Trophoblast cell (in vitro differentiated cells and primary cell): ENCODE measurements at regions not wholly inside any gene's neighbourhood (a gene's known extent, or its start where the extent isn't known, plus 50 kb on each side); places are given as distances from the start of the nearest gene placed in this dataset.
"Not testable (repeated sequence)": the region's sequence is repeated elsewhere in the genome, so short reads cannot be mapped to it uniquely, and the experiment has no call there.

Experiments used
- DNase-seq, 2 donors: peaks; one replicate each; pipeline ENCODE4 v3.0.0-alpha.2; 2016
- H2AFZ ChIP-seq: 2 replicates; pipeline ENCODE4 v1.6.1; 2013; ENCODE audit warnings: low read length, moderate library complexity, mild to moderate bottlenecking; ENCODE audit not compliant: insufficient read depth, poor library complexity
- H2AK5ac ChIP-seq: 2 replicates; pipeline ENCODE4 v1.6.1; 2013; ENCODE audit warnings: mild to moderate bottlenecking, low read length
- H2BK120ac ChIP-seq: 2 replicates; pipeline ENCODE4 v1.6.1; 2013; ENCODE audit warnings: low read length, mild to moderate bottlenecking, moderate library complexity; ENCODE audit not compliant: insufficient read depth, poor library complexity
- H2BK12ac ChIP-seq: 2 replicates; pipeline ENCODE4 v1.6.1; 2013; ENCODE audit warnings: mild to moderate bottlenecking, low read length, moderate library complexity
- H2BK5ac ChIP-seq: 2 replicates; pipeline ENCODE4 v1.6.1; 2013; ENCODE audit warnings: low read length, low read depth, moderate library complexity, mild to moderate bottlenecking; ENCODE audit not compliant: poor library complexity
- H3K14ac ChIP-seq: 2 replicates; pipeline ENCODE4 v1.6.1; 2013; ENCODE audit warnings: mild to moderate bottlenecking, low read length
- H3K18ac ChIP-seq: 2 replicates; pipeline ENCODE4 v1.6.1; 2013; ENCODE audit warnings: mild to moderate bottlenecking, low read length
- H3K23ac ChIP-seq: 2 replicates; pipeline ENCODE4 v1.6.1; 2013; ENCODE audit warnings: low read length
- H3K27ac ChIP-seq: 2 replicates; pipeline ENCODE4 v1.5.1; 2013; ENCODE audit warnings: low read depth, mild to moderate bottlenecking, inconsistent platforms, low read length, moderate library complexity
- H3K27me3 ChIP-seq: 2 replicates; pipeline ENCODE4 v1.6.1; 2013; ENCODE audit warnings: inconsistent platforms, mild to moderate bottlenecking, low read length, moderate library complexity; ENCODE audit not compliant: insufficient read depth
- H3K36me3 ChIP-seq, 2 experiments: 1 replicate in 1 of 2; 2 replicates in 1 of 2; pipeline ENCODE4 v1.6.1; 2013; ENCODE audit warnings: low read length in 2 of 2, mild to moderate bottlenecking in 2 of 2, moderate library complexity in 1 of 2; ENCODE audit not compliant: insufficient read depth in 2 of 2, control insufficient read depth in 1 of 2
- H3K4ac ChIP-seq: 2 replicates; pipeline ENCODE4 v1.6.1; 2013; ENCODE audit warnings: low read depth, mild to moderate bottlenecking, low read length, moderate library complexity
- H3K4me1 ChIP-seq, 2 experiments: 1 replicate in 1 of 2; 2 replicates in 1 of 2; pipeline ENCODE4 v1.6.1; 2013; ENCODE audit warnings: low read length in 2 of 2, mild to moderate bottlenecking in 2 of 2, moderate library complexity in 1 of 2; ENCODE audit not compliant: insufficient read depth in 2 of 2, control insufficient read depth in 1 of 2
- H3K4me2 ChIP-seq: 2 replicates; pipeline ENCODE4 v1.6.1; 2013; ENCODE audit warnings: inconsistent platforms, mild to moderate bottlenecking, low read length, moderate library complexity
- H3K4me3 ChIP-seq: 2 replicates; pipeline ENCODE4 v1.5.1; 2013; ENCODE audit warnings: mild to moderate bottlenecking, low read depth, low read length, inconsistent platforms
- H3K79me1 ChIP-seq: one replicate; pipeline ENCODE4 v1.6.1; 2013; ENCODE audit warnings: low read length
- H3K79me2 ChIP-seq: 2 replicates; pipeline ENCODE4 v1.6.1; 2013; ENCODE audit warnings: low read length, mild to moderate bottlenecking; ENCODE audit not compliant: control insufficient read depth, insufficient read depth, poor library complexity
- H3K9ac ChIP-seq: 2 replicates; pipeline ENCODE4 v1.6.1; 2013; ENCODE audit warnings: mild to moderate bottlenecking, low read length
- H3K9me3 ChIP-seq: 2 replicates; pipeline ENCODE4 v1.6.1; 2013; ENCODE audit warnings: low read depth, mild to moderate bottlenecking, control low read depth, inconsistent platforms, low read length; ENCODE audit not compliant: insufficient read depth
- H4K12ac ChIP-seq: 2 replicates; pipeline ENCODE4 v1.6.1; 2013; ENCODE audit warnings: low read depth, mild to moderate bottlenecking, low read length, moderate library complexity
- H4K8ac ChIP-seq: 2 replicates; pipeline ENCODE4 v1.6.1; 2013; ENCODE audit warnings: low read depth, mild to moderate bottlenecking, low read length, moderate library complexity
- H4K91ac ChIP-seq: one replicate; pipeline ENCODE4 v1.6.1; 2013; ENCODE audit warnings: low read depth, mild to moderate bottlenecking, low read length, moderate library complexity
- WGBS: extraction: QIAGEN DNeasy Blood & Tissue Kit; methylation state at CpG from one replicate; pipeline ENCODE4 v1.1.7; 2013; ENCODE audit warnings: missing lambda C conversion rate; ENCODE audit not compliant: insufficient read length, insufficient coverage; ENCODE audit errors: extremely low coverage; 5-methylcytosine and 5-hydroxymethylcytosine counted together

DNA sequence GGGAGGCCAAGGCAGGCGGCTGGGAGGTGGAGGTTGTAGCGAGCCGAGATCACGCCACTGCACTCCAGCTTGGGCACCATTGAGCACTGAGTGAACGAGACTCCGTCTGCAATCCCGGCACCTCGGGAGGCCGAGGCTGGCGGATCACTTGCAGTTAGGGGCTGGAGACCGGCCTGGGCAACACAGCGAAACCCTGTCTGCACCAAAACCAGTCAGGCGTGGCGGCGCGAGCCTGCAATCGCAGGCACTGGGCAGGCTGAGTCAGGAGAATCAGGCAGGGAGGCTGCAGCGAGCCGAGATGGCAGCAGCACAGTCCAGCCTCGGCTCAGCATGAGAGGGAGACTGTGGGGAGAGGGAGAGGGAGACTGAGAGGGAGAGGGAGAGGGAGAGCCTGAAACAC, 126.0 kb upstream of the PTPRG start:
- not testable (repeated sequence) for H3K4me2 ChIP-seq, H2AFZ ChIP-seq, H3K9me3 ChIP-seq, H3K14ac ChIP-seq, H3K4ac ChIP-seq, H3K18ac ChIP-seq, H3K4me1 ChIP-seq, H3K4me3 ChIP-seq, H3K79me1 ChIP-seq, H3K9ac ChIP-seq, H4K12ac ChIP-seq, H3K27me3 ChIP-seq, DNase-seq, H3K36me3 ChIP-seq, H3K27ac ChIP-seq, H2BK12ac ChIP-seq, H4K8ac ChIP-seq, H3K79me2 ChIP-seq, H3K23ac ChIP-seq, H2AK5ac ChIP-seq, H2BK5ac ChIP-seq, H4K91ac ChIP-seq, H2BK120ac ChIP-seq
- no CpG with 5 or more reads among the region's 20 CpGs for WGBS

DNA sequence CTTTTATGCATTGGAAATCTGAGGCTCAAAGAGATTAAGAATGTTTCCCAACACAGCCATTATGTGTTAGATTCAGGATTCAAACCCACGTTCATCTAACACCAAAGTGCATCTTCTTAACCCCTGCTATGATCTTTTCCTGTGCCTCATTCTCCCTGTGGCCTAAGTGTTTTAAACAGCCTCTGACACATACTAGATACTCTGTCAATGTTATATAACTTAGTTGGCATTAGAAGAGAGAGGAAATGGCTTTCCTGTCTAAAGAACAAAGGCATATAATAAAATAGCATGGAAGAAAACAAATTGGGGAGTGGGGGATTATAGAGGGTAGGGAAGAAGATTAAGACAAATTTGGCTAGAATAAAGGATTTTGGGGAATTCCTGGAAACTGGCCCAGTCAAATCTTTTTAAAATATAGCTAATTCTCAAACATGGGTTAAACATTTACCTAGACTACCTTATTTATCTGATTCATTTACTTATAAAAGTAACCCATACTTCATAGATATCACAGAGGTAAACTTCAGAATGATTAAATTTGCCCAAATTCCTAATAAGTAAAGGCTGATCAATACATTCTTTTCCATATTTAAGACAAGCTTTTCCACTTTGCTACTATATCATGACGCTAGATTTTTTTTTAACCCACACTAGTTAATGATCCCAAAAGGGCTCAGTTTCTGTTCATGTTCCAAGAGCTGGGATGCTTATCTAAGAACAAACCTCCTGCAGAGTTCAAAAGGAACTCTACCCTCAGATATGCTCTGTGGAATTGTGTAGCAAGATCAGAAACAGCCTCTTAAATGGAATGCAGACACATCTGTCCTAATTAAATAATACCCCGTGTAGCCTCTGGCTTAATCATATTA, 122.9 kb upstream of the PTPRG start:
- no peaks in the 10 kb centered on the region for H3K4me1 ChIP-seq
- no peak overlapping the region for H3K23ac ChIP-seq
- H3K4ac ChIP-seq = no peak overlapping the region
- H3K9ac ChIP-seq = no peak overlapping the region
- H3K9me3 ChIP-seq = peaks cover 3% of the 10 kb centered on the region
- H2BK5ac ChIP-seq = no peak overlapping the region
- no peak overlapping the region for H3K4me3 ChIP-seq
- H3K4me2 ChIP-seq = no peak overlapping the region
- no peaks in the 10 kb centered on the region for H3K27me3 ChIP-seq
- no peaks in the 10 kb centered on the region for H3K79me2 ChIP-seq
- H3K18ac ChIP-seq = no peak overlapping the region
- H4K8ac ChIP-seq = no peak overlapping the region
- H2BK12ac ChIP-seq = no peak overlapping the region
- WGBS = no CpG with 5 or more reads among the region's 3 CpGs
- H3K36me3 ChIP-seq = no peaks in the 10 kb centered on the region
- DNase-seq = no peak
- H3K27ac ChIP-seq = no peak overlapping the region
- no peak overlapping the region for H4K12ac ChIP-seq
- H2BK120ac ChIP-seq = no peak overlapping the region
- no peak overlapping the region for H2AK5ac ChIP-seq
- H3K14ac ChIP-seq = no peak overlapping the region
- H2AFZ ChIP-seq = no peak overlapping the region
- no peak overlapping the region for H4K91ac ChIP-seq
- H3K79me1 ChIP-seq = no peaks in the 10 kb centered on the region

DNA sequence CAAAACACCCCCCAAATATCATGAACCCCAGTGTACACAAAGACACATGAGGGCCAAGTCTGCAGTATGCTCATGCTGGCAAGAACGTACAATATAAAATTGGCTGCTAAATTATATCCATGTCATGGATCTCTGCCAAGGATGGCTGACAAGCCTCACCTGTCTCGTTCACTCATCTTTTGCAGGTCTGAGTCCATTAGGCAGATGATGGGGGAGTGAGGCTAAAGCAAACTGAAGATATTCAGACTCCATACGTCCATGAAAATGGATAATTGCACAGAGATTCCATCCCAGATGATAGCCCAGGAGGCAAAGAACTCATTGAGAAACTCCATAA, 122.3 kb upstream of the PTPRG start:
- H3K18ac ChIP-seq = no peak overlapping the region
- H3K4me1 ChIP-seq = no peaks in the 10 kb centered on the region
- no peak overlapping the region for H3K4ac ChIP-seq
- no peak overlapping the region for H3K4me3 ChIP-seq
- H2AK5ac ChIP-seq = no peak overlapping the region
- no peak overlapping the region for H3K4me2 ChIP-seq
- H3K79me2 ChIP-seq = no peaks in the 10 kb centered on the region
- H2BK5ac ChIP-seq = no peak overlapping the region
- H4K91ac ChIP-seq = no peak overlapping the region
- H3K27ac ChIP-seq = no peak overlapping the region
- WGBS = no CpG with 5 or more reads among the region's 3 CpGs
- no peak overlapping the region for H4K8ac ChIP-seq
- peaks cover 3% of the 10 kb centered on the region for H3K9me3 ChIP-seq
- H3K9ac ChIP-seq = no peak overlapping the region
- H4K12ac ChIP-seq = no peak overlapping the region
- H3K27me3 ChIP-seq = no peaks in the 10 kb centered on the region
- no peak overlapping the region for H2BK120ac ChIP-seq
- H3K79me1 ChIP-seq = no peaks in the 10 kb centered on the region
- H3K23ac ChIP-seq = no peak overlapping the region
- no peak overlapping the region for H3K14ac ChIP-seq
- no peak overlapping the region for H2AFZ ChIP-seq
- DNase-seq = no peak
- no peak overlapping the region for H2BK12ac ChIP-seq
- H3K36me3 ChIP-seq = no peaks in the 10 kb centered on the region

- no peak overlapping the region for H3K9ac ChIP-seq
- no peak for DNase-seq
- no peaks in the 10 kb centered on the region for H3K27me3 ChIP-seq
- H2AK5ac ChIP-seq = no peak overlapping the region
- H3K4me1 ChIP-seq = no peaks in the 10 kb centered on the region
- no peak overlapping the region for H3K4me3 ChIP-seq
- no peak overlapping the region for H2AFZ ChIP-seq
- no CpG with 5 or more reads among the region's 3 CpGs for WGBS
- H3K36me3 ChIP-seq = no peaks in the 10 kb centered on the region
- H3K18ac ChIP-seq = no peak overlapping the region
- H2BK5ac ChIP-seq = no peak overlapping the region
- H3K9me3 ChIP-seq = no peaks in the 10 kb centered on the region
- no peak overlapping the region for H2BK120ac ChIP-seq
- no peak overlapping the region for H3K4me2 ChIP-seq
- H4K91ac ChIP-seq = no peak overlapping the region
- H3K27ac ChIP-seq = no peak overlapping the region
- H3K14ac ChIP-seq = no peak overlapping the region
- no peaks in the 10 kb centered on the region for H3K79me1 ChIP-seq
- H3K79me2 ChIP-seq = no peaks in the 10 kb centered on the region
- H4K12ac ChIP-seq = no peak overlapping the region
- H3K23ac ChIP-seq = no peak overlapping the region
- H3K4ac ChIP-seq = no peak overlapping the region
- H2BK12ac ChIP-seq = no peak overlapping the region
- no peak overlapping the region for H4K8ac ChIP-seq
These were observed 118.7 kb upstream of the PTPRG start for GRCh38 chr3:61442696-61443095.
